ENCODE measurements at regions not wholly inside any gene's neighbourhood (a gene's known extent, or its start where the extent isn't known, plus 50 kb on each side); places are given as distances from the start of the nearest gene placed in this dataset.

- H3K4me3 ChIP-seq = no peak overlapping the region
- TF ChIP-seq POLR2AphosphoS5 (IDR thresholded peaks at IDR 0.05) = no peak
- TF ChIP-seq EP300 (IDR thresholded peaks at IDR 0.05) = no peak
- no peak for TF ChIP-seq POLR2A (IDR thresholded peaks at IDR 0.05)
- no peak for TF ChIP-seq CTCF (IDR thresholded peaks at IDR 0.05)
- H3K27me3 ChIP-seq = no peaks in the 10 kb centered on the region
- DNase-seq = no peak
- intact Hi-C loops (cut with DNase I) = no loop called here
- WGBS, 2 donors = 91% methylated on average over 3 of the region's 3 CpGs
- no peaks in the 10 kb centered on the region for H3K4me1 ChIP-seq
- no peak overlapping the region for H3K27ac ChIP-seq
- H3K36me3 ChIP-seq = no peaks in the 10 kb centered on the region
- H3K9me3 ChIP-seq = no peaks in the 10 kb centered on the region
Observed at GRCh38 chr5:89712134-89712700, 697.3 kb downstream of the CETN3 start.

- no peak for DNase-seq
- H3K4me1 ChIP-seq = no peaks in the 10 kb centered on the region
- 95 to 96% methylated on average over 1 of the region's 1 CpG for WGBS, 2 donors
- H3K27me3 ChIP-seq = no peaks in the 10 kb centered on the region
- no peak for TF ChIP-seq CTCF (IDR thresholded peaks at IDR 0.05)
- TF ChIP-seq EP300 (IDR thresholded peaks at IDR 0.05) = no peak
- TF ChIP-seq POLR2A (IDR thresholded peaks at IDR 0.05) = no peak
- TF ChIP-seq POLR2AphosphoS5 (IDR thresholded peaks at IDR 0.05) = no peak
- H3K36me3 ChIP-seq = no peaks in the 10 kb centered on the region
- H3K4me3 ChIP-seq = no peak overlapping the region
- no peaks in the 10 kb centered on the region for H3K9me3 ChIP-seq
- no peak overlapping the region for H3K27ac ChIP-seq
- intact Hi-C loops (cut with DNase I) = no loop called here
Observed at GRCh38 chr5:89711526-89711925, 698.0 kb downstream of the CETN3 start.

- H3K4me3 ChIP-seq = no peak overlapping the region
- WGBS, 2 donors = 87 to 95% methylated on average over 1 of the region's 1 CpG
- intact Hi-C loops (cut with DNase I) = no loop called here
- H3K36me3 ChIP-seq = no peaks in the 10 kb centered on the region
- no peaks in the 10 kb centered on the region for H3K27me3 ChIP-seq
- H3K4me1 ChIP-seq = no peaks in the 10 kb centered on the region
- TF ChIP-seq CTCF (IDR thresholded peaks at IDR 0.05) (no peak), POLR2A (IDR thresholded peaks at IDR 0.05) (no peak)
- H3K27ac ChIP-seq = no peak overlapping the region
- H3K9me3 ChIP-seq = no peaks in the 10 kb centered on the region
- DNase-seq = no peak
Observed at GRCh38 chr5:89710006-89710405, 699.5 kb downstream of the CETN3 start.

- intact Hi-C loops (cut with DNase I) = no loop called here
- no peak for DNase-seq
- Histone ChIP-seq H3K9me3 (no peaks in the 10 kb centered on the region), H3K27me3 (no peaks in the 10 kb centered on the region), H3K36me3 (no peaks in the 10 kb centered on the region), H3K4me3 (no peak overlapping the region), H3K4me1 (peaks cover 0 to 11% (median 0%) of the 10 kb centered on the region in 4 donors), H3K27ac (no peak overlapping the region)
- TF ChIP-seq CTCF (IDR thresholded peaks at IDR 0.05) (no peak), POLR2AphosphoS5 (IDR thresholded peaks at IDR 0.05) (no peak), POLR2A (IDR thresholded peaks at IDR 0.05) (no peak)
- WGBS, 2 donors = 67 to 88% methylated on average over 2 of the region's 2 CpGs
Observed at GRCh38 chr5:89707891-89708290, 701.7 kb downstream of the CETN3 start.

- Histone ChIP-seq H3K36me3 (no peaks in the 10 kb centered on the region), H3K27me3 (no peaks in the 10 kb centered on the region), H3K27ac (no peak overlapping the region), H3K9me3 (no peaks in the 10 kb centered on the region), H3K4me1 (peaks cover 0 to 11% (median 0%) of the 10 kb centered on the region in 4 donors), H3K4me3 (no peak overlapping the region)
- TF ChIP-seq CTCF (IDR thresholded peaks at IDR 0.05) (no peak), EP300 (IDR thresholded peaks at IDR 0.05) (no peak), POLR2AphosphoS5 (IDR thresholded peaks at IDR 0.05) (no peak), POLR2A (IDR thresholded peaks at IDR 0.05) (no peak)
- 89 to 94% methylated on average over 1 of the region's 1 CpG for WGBS, 2 donors
- DNase-seq = no peak
- intact Hi-C loops (cut with DNase I) = no loop called here
Observed at GRCh38 chr5:89706731-89707130, 702.8 kb downstream of the CETN3 start.
